ENCODE measurements at regions not wholly inside any gene's neighbourhood (a gene's known extent, or its start where the extent isn't known, plus 50 kb on each side); places are given as distances from the start of the nearest gene placed in this dataset.

DNA sequence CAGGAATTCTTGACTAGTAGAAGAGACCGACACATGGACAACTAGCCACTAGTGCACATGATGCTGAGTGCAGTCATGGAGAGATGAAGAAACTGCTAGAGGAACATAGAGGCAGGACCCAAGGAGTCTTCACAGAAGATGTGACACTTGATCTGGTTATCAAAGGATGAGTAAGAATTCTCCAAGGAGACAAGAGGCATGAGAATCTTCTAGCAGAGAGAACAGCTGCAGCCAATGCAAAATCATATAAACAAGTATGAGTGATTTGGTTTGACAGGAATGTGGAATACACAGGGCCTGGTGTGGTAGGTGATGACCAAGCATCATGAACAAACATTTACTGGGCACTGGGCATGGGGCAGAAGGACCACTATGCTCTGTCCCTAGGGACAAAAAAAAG, 140.9 kb upstream of the CTTNBP2NL start:
- Mint-ChIP-seq H3K36me3 (ENCODE audit: low read depth) (no peaks in the 10 kb centered on the region), H3K27ac (no peak overlapping the region), H3K4me3 (no peak overlapping the region), H3K4me1 (ENCODE audit: low read depth) (peaks cover 16% of the 10 kb centered on the region), H3K27me3 (ENCODE audit: insufficient read depth) (peaks cover 20% of the 10 kb centered on the region), H3K9me3 (no peaks in the 10 kb centered on the region)
- DNase-seq, result no peak
- TF ChIP-seq, protein P1, sequence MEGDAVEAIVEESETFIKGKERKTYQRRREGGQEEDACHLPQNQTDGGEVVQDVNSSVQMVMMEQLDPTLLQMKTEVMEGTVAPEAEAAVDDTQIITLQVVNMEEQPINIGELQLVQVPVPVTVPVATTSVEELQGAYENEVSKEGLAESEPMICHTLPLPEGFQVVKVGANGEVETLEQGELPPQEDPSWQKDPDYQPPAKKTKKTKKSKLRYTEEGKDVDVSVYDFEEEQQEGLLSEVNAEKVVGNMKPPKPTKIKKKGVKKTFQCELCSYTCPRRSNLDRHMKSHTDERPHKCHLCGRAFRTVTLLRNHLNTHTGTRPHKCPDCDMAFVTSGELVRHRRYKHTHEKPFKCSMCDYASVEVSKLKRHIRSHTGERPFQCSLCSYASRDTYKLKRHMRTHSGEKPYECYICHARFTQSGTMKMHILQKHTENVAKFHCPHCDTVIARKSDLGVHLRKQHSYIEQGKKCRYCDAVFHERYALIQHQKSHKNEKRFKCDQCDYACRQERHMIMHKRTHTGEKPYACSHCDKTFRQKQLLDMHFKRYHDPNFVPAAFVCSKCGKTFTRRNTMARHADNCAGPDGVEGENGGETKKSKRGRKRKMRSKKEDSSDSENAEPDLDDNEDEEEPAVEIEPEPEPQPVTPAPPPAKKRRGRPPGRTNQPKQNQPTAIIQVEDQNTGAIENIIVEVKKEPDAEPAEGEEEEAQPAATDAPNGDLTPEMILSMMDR (IDR thresholded peaks at IDR 0.05), result no peak

DNA sequence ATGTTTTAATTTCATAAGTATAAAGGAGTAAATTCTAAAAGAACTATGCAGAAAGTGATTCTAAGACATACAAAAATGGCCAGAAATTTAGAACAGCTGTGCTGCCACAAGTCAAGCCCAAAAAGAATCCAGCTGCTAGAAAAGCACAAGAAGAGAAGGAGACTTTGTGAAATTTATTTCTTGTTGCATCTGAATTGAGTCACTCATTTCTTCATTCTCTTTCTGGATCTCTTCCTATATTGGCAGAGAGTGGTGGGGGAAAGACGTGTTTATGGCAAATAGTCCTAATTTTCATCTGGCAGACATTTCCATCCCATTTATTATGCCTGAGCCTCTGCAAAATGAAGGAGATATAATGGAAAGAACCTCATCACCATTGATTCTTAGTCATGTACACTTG, 139.6 kb upstream of the CTTNBP2NL start:
- TF ChIP-seq, protein P1 (IDR thresholded peaks at IDR 0.05), result no peak
- Mint-ChIP-seq H3K9me3 (no peaks in the 10 kb centered on the region), H3K27me3 (ENCODE audit: insufficient read depth) (peaks cover 18% of the 10 kb centered on the region), H3K27ac (no peak overlapping the region), H3K4me3 (no peak overlapping the region), H3K4me1 (ENCODE audit: low read depth) (peaks cover 11% of the 10 kb centered on the region), H3K36me3 (ENCODE audit: low read depth) (no peaks in the 10 kb centered on the region)
- DNase-seq, result no peak

- H3K27ac Mint-ChIP-seq, result no peak overlapping the region
- TF ChIP-seq, protein P1 (IDR thresholded peaks at IDR 0.05), result no peak
- no peak for DNase-seq
- H3K9me3 Mint-ChIP-seq, result no peaks in the 10 kb centered on the region
- peaks cover 3% of the 10 kb centered on the region for H3K4me1 Mint-ChIP-seq (ENCODE audit: low read depth)
- H3K36me3 Mint-ChIP-seq (ENCODE audit: low read depth), result no peaks in the 10 kb centered on the region
- H3K27me3 Mint-ChIP-seq (ENCODE audit: insufficient read depth), result peaks cover 21% of the 10 kb centered on the region
- H3K4me3 Mint-ChIP-seq, result no peak overlapping the region
Measured at GRCh38 chr1:112257043-112257835, 138.8 kb upstream of the CTTNBP2NL start.

GRCh38 chr1:112260699-112261098, 135.3 kb upstream of the CTTNBP2NL start:
- Mint-ChIP-seq H3K9me3 (no peaks in the 10 kb centered on the region), H3K4me3 (no peak overlapping the region), H3K4me1 (ENCODE audit: low read depth) (peaks cover 19% of the 10 kb centered on the region), H3K36me3 (ENCODE audit: low read depth) (no peaks in the 10 kb centered on the region), H3K27me3 (ENCODE audit: insufficient read depth) (peaks cover 12% of the 10 kb centered on the region), H3K27ac (no peak overlapping the region)
- no peak for DNase-seq
- TF ChIP-seq, protein P1 (IDR thresholded peaks at IDR 0.05), result no peak

DNA sequence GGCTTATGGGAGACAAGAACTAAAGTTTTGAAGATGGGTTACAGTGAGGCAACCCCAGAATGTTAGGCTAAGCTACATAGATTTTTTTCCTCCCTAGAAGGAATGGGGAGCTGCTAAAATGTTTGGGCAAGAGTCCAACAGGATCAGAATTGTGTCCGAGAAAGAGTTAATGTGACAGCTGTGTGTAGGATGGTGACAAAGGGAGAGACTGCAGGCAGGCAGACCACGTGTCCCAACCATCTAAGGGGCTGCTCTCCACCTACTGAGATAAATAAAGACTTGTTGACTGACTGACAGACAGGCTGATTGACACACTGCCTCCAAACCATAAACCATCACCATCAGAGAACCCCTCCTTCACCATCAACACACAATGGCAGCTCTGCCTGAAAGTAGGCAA, 133.7 kb upstream of the CTTNBP2NL start:
- TF ChIP-seq, protein P1 (IDR thresholded peaks at IDR 0.05), result no peak
- Mint-ChIP-seq H3K27me3 (ENCODE audit: insufficient read depth) (peaks cover 16% of the 10 kb centered on the region), H3K4me3 (no peak overlapping the region), H3K27ac (no peak overlapping the region), H3K4me1 (ENCODE audit: low read depth) (peaks cover 19% of the 10 kb centered on the region), H3K9me3 (no peaks in the 10 kb centered on the region), H3K36me3 (ENCODE audit: low read depth) (no peaks in the 10 kb centered on the region)
- no peak for DNase-seq

All from HFFc6 (cell line).